ENCODE measurements at regions not wholly inside any gene's neighbourhood (a gene's known extent, or its start where the extent isn't known, plus 50 kb on each side); places are given as distances from the start of the nearest gene placed in this dataset.
A peak's percentile ranks its signal among the peaks of the same experiment; 100 is the strongest.

DNA sequence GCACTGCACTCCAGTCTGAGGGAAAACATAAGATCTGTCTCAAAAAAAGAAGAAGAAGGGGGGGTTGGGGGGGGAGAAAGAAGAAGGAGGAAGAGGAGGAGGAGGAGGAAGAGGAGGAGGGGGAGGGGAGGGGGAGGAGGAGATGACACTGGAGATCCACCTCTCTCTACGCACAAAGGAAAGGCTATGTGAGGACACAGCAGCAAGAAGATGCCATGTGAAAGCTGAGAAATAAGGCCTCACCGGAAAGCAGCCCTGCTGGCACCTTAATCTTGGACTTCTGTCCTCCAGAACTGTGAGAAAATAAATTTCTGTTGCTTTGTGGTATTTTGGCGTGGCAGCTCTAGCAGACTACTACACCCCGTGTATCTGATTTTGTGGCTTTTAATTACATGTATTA lies 477.9 kb downstream of the MED13L start:
- H3K4me2 ChIP-seq (ENCODE audit: low read length): no peak overlapping the region
- no peaks in the 10 kb centered on the region for H3K4me1 ChIP-seq (ENCODE audit: insufficient read depth, low read length, severe bottlenecking)
- H3K36me3 ChIP-seq (ENCODE audit: insufficient read depth, low read length): no peaks in the 10 kb centered on the region
- no peak overlapping the region for H3K27ac ChIP-seq (ENCODE audit: low read depth, low read length, poor library complexity, severe bottlenecking)
- no peak overlapping the region for H3K9ac ChIP-seq (ENCODE audit: low read length)
- TF ChIP-seq, protein P1, sequence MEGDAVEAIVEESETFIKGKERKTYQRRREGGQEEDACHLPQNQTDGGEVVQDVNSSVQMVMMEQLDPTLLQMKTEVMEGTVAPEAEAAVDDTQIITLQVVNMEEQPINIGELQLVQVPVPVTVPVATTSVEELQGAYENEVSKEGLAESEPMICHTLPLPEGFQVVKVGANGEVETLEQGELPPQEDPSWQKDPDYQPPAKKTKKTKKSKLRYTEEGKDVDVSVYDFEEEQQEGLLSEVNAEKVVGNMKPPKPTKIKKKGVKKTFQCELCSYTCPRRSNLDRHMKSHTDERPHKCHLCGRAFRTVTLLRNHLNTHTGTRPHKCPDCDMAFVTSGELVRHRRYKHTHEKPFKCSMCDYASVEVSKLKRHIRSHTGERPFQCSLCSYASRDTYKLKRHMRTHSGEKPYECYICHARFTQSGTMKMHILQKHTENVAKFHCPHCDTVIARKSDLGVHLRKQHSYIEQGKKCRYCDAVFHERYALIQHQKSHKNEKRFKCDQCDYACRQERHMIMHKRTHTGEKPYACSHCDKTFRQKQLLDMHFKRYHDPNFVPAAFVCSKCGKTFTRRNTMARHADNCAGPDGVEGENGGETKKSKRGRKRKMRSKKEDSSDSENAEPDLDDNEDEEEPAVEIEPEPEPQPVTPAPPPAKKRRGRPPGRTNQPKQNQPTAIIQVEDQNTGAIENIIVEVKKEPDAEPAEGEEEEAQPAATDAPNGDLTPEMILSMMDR (IDR thresholded peaks at IDR 0.05; ENCODE audit: low read length): no peak
- no peak for TF ChIP-seq EZH2 (IDR thresholded peaks at IDR 0.05; ENCODE audit: borderline replicate concordance, low read length)
- no peaks in the 10 kb centered on the region for H3K9me3 ChIP-seq (ENCODE audit: low read length)
- no peak overlapping the region for H2AFZ ChIP-seq (ENCODE audit: low read length)
- no peak overlapping the region for H3K4me3 ChIP-seq (ENCODE audit: low read depth, low read length, poor library complexity, severe bottlenecking)
- no peaks in the 10 kb centered on the region for H3F3A ChIP-seq (ENCODE audit: insufficient read depth, low read length)
- H3K9me2 ChIP-seq (ENCODE audit: low read depth, low read length): no peaks in the 10 kb centered on the region
- no peaks in the 10 kb centered on the region for H4K20me1 ChIP-seq (ENCODE audit: insufficient read depth, low read length)
- H3K27me3 ChIP-seq (ENCODE audit: insufficient read depth, low read length): no peaks in the 10 kb centered on the region
- no peaks in the 10 kb centered on the region for H3K79me2 ChIP-seq (ENCODE audit: insufficient read depth, low read length)

DNA sequence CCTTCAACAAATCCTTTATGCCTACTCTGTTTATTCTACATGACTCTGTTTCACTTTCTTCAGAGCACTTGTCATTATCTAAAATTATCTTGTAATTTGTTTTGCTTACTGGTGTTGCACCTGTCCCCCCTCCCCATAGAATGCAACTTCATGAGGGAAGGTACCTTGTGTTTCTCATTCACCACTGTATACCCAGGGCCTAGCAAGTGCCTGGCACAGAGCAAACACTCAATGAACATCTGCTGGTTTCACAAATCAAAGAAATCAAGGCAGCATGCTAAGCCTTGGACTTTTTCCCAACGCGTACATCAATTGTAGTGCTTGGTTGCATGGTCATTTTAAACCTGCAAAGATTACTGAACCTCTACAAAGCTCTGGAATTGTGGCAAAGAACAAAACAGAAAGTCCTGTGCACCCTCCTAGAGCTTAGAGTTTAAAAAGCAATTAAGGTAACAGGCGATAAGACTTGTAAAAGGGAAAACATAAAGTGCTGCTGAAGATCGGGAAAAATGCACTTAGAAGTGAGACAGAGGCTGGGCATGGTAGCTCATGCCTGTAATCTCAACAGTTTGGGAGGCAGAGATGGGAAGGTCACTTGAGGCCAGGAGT lies 479.1 kb downstream of the MED13L start:
- H3K4me1 ChIP-seq (ENCODE audit: insufficient read depth, low read length, severe bottlenecking): no peaks in the 10 kb centered on the region
- TF ChIP-seq EZH2 (IDR thresholded peaks at IDR 0.05; ENCODE audit: borderline replicate concordance, low read length): no peak
- TF ChIP-seq, protein P1 (IDR thresholded peaks at IDR 0.05; ENCODE audit: low read length): no peak
- no peaks in the 10 kb centered on the region for H3K27me3 ChIP-seq (ENCODE audit: insufficient read depth, low read length)
- no peak overlapping the region for H2AFZ ChIP-seq (ENCODE audit: low read length)
- no peaks in the 10 kb centered on the region for H4K20me1 ChIP-seq (ENCODE audit: insufficient read depth, low read length)
- no peaks in the 10 kb centered on the region for H3K9me3 ChIP-seq (ENCODE audit: low read length)
- H3K4me2 ChIP-seq (ENCODE audit: low read length): no peak overlapping the region
- H3K4me3 ChIP-seq (ENCODE audit: low read depth, low read length, poor library complexity, severe bottlenecking): no peak overlapping the region
- H3K9ac ChIP-seq (ENCODE audit: low read length): no peak overlapping the region
- no peaks in the 10 kb centered on the region for H3K9me2 ChIP-seq (ENCODE audit: low read depth, low read length)
- no peaks in the 10 kb centered on the region for H3K36me3 ChIP-seq (ENCODE audit: insufficient read depth, low read length)
- no peak overlapping the region for H3K27ac ChIP-seq (ENCODE audit: low read depth, low read length, poor library complexity, severe bottlenecking)
- no peaks in the 10 kb centered on the region for H3F3A ChIP-seq (ENCODE audit: insufficient read depth, low read length)
- H3K79me2 ChIP-seq (ENCODE audit: insufficient read depth, low read length): no peaks in the 10 kb centered on the region

DNA sequence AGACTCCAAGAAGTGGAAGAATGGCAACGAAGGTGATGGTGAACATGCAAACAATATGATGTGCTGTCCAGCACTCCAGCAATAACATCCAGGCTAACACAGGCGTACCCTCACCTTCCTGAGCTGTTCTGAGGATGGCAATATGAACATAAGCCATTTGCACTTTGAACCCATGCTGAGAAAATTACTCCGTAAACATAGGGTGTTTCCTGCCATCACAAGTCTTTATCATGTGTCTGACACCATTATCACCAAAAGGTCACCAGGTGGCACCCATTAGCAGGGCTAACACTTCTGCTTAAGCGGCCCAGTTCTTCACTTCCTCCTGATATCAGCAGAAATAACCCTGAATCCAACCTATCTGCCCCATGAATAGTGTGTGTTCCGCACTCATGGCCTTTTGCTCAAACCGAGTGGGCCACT lies 482.8 kb downstream of the MED13L start:
- Histone ChIP-seq H3K27me3 (ENCODE audit: insufficient read depth, low read length) (no peaks in the 10 kb centered on the region), H3K9ac (ENCODE audit: low read length) (no peak overlapping the region), H3K4me2 (ENCODE audit: low read length) (no peak overlapping the region), H3K9me3 (ENCODE audit: low read length) (no peaks in the 10 kb centered on the region), H3K27ac (ENCODE audit: low read depth, low read length, poor library complexity, severe bottlenecking) (no peak overlapping the region), H4K20me1 (ENCODE audit: insufficient read depth, low read length) (no peaks in the 10 kb centered on the region), H3K4me1 (ENCODE audit: insufficient read depth, low read length, severe bottlenecking) (no peaks in the 10 kb centered on the region), H2AFZ (ENCODE audit: low read length) (no peak overlapping the region), H3K79me2 (ENCODE audit: insufficient read depth, low read length) (no peaks in the 10 kb centered on the region), H3K36me3 (ENCODE audit: insufficient read depth, low read length) (no peaks in the 10 kb centered on the region), H3K9me2 (ENCODE audit: low read depth, low read length) (no peaks in the 10 kb centered on the region), H3K4me3 (ENCODE audit: low read depth, low read length, poor library complexity, severe bottlenecking) (no peak overlapping the region), H3F3A (ENCODE audit: insufficient read depth, low read length) (no peaks in the 10 kb centered on the region)
- TF ChIP-seq, protein P1 (IDR thresholded peaks at IDR 0.05; ENCODE audit: low read length): peak; percentile 24; the same call in 1 of the 2 replicates
- no peak for TF ChIP-seq EZH2 (IDR thresholded peaks at IDR 0.05; ENCODE audit: borderline replicate concordance, low read length)

Data from OCI-LY1 (cell line).